BE2C (cell line): ENCODE measurements at regions not wholly inside any gene's neighbourhood (a gene's known extent, or its start where the extent isn't known, plus 50 kb on each side); places are given as distances from the start of the nearest gene placed in this dataset.

Experiments used
- DNase-seq: peaks from one replicate; pipeline ENCODE4 v3.0.0-alpha.2; 2020
- H3K27me3 ChIP-seq: fragments of 250-450 bp; sonication (Bioruptor Pico); 2 replicates; pipeline ENCODE4 v1.5.1; 2020; ENCODE audit warnings: mild to moderate bottlenecking
- H3K36me3 ChIP-seq: fragments of 250-450 bp; sonication (Bioruptor Pico); 2 replicates; pipeline ENCODE4 v1.5.1; 2020; ENCODE audit warnings: mild to moderate bottlenecking
- H3K4me1 ChIP-seq: fragments of 250-450 bp; sonication (Bioruptor Pico); 2 replicates; pipeline ENCODE4 v1.5.1; 2020
- H3K4me3 ChIP-seq: 2 replicates; pipeline ENCODE4 v1.5.1; 2011; ENCODE audit warnings: low read depth, low read length
- H3K9me3 ChIP-seq: fragments of 250-450 bp; sonication (Bioruptor Pico); 2 replicates; pipeline ENCODE4 v1.5.1; 2020
- TF ChIP-seq, protein P1 (sequence below): IDR thresholded peaks from 2 replicates; pipeline ENCODE4 v1.5.1; 2012; ENCODE audit warnings: mild to moderate bottlenecking, low read depth, low read length

DNA sequence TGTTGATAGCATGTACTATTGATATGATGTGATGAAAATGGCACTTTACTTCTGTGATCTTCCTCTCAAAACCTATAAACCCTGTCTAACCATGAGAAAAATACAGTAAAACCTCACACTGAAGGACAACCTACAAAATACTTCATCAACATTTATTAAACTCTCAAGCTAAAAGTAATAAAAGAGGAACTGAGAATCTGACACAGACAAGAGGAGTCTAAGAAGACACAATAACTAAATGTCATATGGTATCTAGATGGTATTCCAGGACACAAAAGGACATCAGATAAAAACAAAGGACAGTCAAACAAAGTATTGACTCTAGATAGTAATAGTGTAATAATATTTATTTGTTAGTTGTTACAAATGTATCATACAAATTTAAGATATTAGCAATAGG lies 655.3 kb downstream of the SH3BGRL start:
- DNase-seq: no peak
- TF ChIP-seq, protein P1, sequence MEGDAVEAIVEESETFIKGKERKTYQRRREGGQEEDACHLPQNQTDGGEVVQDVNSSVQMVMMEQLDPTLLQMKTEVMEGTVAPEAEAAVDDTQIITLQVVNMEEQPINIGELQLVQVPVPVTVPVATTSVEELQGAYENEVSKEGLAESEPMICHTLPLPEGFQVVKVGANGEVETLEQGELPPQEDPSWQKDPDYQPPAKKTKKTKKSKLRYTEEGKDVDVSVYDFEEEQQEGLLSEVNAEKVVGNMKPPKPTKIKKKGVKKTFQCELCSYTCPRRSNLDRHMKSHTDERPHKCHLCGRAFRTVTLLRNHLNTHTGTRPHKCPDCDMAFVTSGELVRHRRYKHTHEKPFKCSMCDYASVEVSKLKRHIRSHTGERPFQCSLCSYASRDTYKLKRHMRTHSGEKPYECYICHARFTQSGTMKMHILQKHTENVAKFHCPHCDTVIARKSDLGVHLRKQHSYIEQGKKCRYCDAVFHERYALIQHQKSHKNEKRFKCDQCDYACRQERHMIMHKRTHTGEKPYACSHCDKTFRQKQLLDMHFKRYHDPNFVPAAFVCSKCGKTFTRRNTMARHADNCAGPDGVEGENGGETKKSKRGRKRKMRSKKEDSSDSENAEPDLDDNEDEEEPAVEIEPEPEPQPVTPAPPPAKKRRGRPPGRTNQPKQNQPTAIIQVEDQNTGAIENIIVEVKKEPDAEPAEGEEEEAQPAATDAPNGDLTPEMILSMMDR: no peak
- H3K27me3 ChIP-seq: no peaks in the 10 kb centered on the region
- no peaks in the 10 kb centered on the region for H3K36me3 ChIP-seq
- no peak overlapping the region for H3K4me3 ChIP-seq
- H3K4me1 ChIP-seq: no peaks in the 10 kb centered on the region
- H3K9me3 ChIP-seq: no peaks in the 10 kb centered on the region

DNA sequence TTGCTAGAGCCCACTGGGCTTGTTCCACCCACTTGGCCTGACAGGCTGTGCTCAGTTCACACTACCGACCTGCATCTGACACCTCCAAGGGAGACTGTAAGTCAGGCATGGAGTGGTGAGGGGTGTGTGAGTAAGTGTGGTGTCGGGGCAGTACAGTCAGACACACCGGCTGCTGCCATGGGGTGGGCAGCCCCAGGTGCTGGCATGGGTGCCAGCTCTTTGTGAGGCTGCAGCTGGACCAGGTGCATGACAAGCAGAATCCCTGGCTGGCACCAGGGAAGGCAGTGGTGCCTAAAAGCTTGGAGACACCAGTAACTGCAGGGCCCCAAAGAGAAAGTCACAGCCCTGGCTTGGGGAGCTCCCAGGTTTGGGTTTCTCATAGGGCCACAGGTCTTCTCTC lies 665.0 kb downstream of the SH3BGRL start:
- Histone ChIP-seq H3K4me1 (no peaks in the 10 kb centered on the region), H3K9me3 (no peaks in the 10 kb centered on the region), H3K4me3 (no peak overlapping the region), H3K27me3 (no peaks in the 10 kb centered on the region), H3K36me3 (no peaks in the 10 kb centered on the region)
- TF ChIP-seq, protein P1: no peak
- no peak for DNase-seq

DNA sequence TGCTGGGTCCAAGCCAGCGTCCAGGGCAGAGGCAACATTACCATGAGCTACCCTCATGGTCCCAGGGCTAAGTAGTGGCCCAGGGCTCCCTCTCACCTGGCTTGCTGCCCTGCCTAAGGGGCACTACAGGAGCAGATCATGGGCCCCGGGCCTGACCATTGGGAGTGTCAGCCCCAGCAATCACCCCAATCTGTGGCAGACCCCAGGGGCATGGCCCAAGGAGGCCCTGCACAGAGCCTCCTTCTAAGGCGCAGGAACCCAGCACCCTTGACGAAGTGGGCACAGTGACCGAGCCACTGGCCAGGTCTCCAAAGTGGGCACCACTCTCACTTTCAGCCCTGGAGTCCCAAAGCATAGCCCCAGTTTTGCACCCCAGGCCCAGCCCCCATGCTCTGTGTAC lies 667.1 kb downstream of the SH3BGRL start:
- Histone ChIP-seq H3K9me3 (no peaks in the 10 kb centered on the region), H3K4me3 (no peak overlapping the region)

DNA sequence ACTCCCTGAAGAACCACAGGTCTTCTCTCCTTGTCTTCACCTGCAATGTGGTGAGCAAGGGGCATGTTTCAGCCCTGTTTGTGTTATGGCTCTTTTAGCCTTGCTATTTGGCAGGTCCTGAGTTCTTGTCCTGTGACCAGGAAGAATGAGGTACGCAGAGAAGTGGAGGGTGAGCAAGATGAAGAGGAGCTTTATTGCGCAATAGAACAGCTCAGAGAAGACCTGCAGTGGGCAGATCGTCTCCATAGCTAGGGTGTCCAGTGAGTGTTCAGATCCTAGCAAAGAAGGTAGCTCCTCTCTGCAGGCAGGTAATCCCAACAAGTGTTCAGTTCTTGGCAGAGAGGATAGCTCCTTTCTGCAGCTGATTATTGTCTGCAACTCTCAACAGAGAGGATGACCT lies 672.9 kb downstream of the SH3BGRL start:
- Histone ChIP-seq H3K27me3 (no peaks in the 10 kb centered on the region), H3K4me3 (no peak overlapping the region), H3K9me3 (no peaks in the 10 kb centered on the region), H3K4me1 (no peaks in the 10 kb centered on the region), H3K36me3 (no peaks in the 10 kb centered on the region)
- no peak for DNase-seq
- TF ChIP-seq, protein P1: no peak

More for the DNA sequence above, 667.1 kb downstream of the SH3BGRL start:
- DNase-seq: no peak
- TF ChIP-seq, protein P1: no peak
- Histone ChIP-seq H3K4me1 (no peaks in the 10 kb centered on the region), H3K27me3 (no peaks in the 10 kb centered on the region), H3K36me3 (no peaks in the 10 kb centered on the region)

DNA sequence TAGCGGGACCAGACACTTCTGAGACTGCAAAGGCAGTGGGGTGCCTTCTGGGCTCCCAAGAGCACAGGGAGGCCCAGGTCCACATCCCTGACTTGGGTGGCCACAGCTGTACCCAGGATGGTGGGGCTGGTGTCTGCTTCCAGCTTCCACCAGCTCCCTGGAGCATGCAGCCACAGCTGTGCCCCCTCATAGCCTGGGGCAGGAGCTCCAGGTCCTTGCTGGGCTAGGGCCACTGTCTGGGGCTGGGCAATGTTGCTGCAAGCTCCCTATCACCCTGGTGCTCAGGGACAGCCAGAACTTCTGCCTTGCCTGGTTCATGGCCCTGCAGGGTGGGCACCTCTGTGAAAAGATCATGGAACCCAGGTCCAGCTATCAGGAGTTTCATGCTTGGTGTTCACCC lies 673.9 kb downstream of the SH3BGRL start:
- H3K4me3 ChIP-seq: no peak overlapping the region
- H3K27me3 ChIP-seq: no peaks in the 10 kb centered on the region
- H3K36me3 ChIP-seq: no peaks in the 10 kb centered on the region
- H3K4me1 ChIP-seq: no peaks in the 10 kb centered on the region
- H3K9me3 ChIP-seq: no peaks in the 10 kb centered on the region
- TF ChIP-seq, protein P1: no peak
- no peak for DNase-seq

DNA sequence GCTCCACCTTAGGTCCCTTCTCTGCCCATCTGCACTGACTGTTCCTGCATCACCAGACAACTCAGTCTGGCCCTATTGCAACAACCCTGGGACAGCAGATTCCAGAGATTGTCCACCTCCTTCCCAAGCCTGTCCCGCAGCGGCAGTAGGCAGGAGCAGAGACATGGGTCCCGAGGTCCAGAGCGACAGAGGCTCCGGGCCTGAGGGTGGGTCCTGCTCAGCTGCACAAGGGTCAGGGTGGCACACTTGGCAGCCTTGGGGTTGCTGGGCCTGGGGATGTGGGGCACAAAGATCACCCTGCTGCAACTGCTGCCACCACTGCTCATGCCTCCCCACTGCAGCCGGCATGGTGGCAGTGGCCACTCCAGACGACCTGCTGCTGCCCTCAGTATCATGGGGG lies 674.5 kb downstream of the SH3BGRL start:
- no peaks in the 10 kb centered on the region for H3K4me1 ChIP-seq
- no peaks in the 10 kb centered on the region for H3K9me3 ChIP-seq
- no peak overlapping the region for H3K4me3 ChIP-seq
- H3K27me3 ChIP-seq: no peaks in the 10 kb centered on the region
- no peak for DNase-seq
- H3K36me3 ChIP-seq: no peaks in the 10 kb centered on the region
- TF ChIP-seq, protein P1: no peak
